Right atrium auricular region (tissue), 2 donors: ENCODE measurements at regions not wholly inside any gene's neighbourhood (a gene's known extent, or its start where the extent isn't known, plus 50 kb on each side); places are given as distances from the start of the nearest gene placed in this dataset.
"Not testable (repeated sequence)": the region's sequence is repeated elsewhere in the genome, so short reads cannot be mapped to it uniquely, and the experiment has no call there.

Source experiments
- DNase-seq: peaks from one replicate; pipeline ENCODE4 v3.0.0-alpha.2; 2019; ENCODE audit warnings: low spot score
- H3K27ac ChIP-seq, 2 donors: fragments of 200-600 bp; sonication (generic); 1 replicate in 1 of 2; 2 replicates in 1 of 2; pipeline ENCODE4 v1.5.1; 2016 to 2019
- H3K27me3 ChIP-seq, 2 donors: fragments of 200-600 bp; sonication (generic); one replicate each; pipeline versions ENCODE4 v1.5.1 to v1.6.0; 2017 to 2019
- H3K36me3 ChIP-seq: fragments of 200-600 bp; sonication (generic); one replicate; pipeline ENCODE4 v1.5.1; 2016
- H3K4me1 ChIP-seq, 2 donors: fragments of 200-600 bp; sonication (generic); one replicate each; pipeline versions ENCODE4 v1.5.1 to v1.6.0; 2017 to 2019
- H3K4me3 ChIP-seq, 2 donors: fragments of 200-600 bp; sonication (generic); 1 replicate in 1 of 2; 2 replicates in 1 of 2; pipeline ENCODE4 v1.5.1; 2017 to 2019; ENCODE audit warnings: mild to moderate bottlenecking in 1 of 2, moderate library complexity in 1 of 2
- H3K9me3 ChIP-seq, 2 donors: fragments of 200-600 bp; sonication (generic); one replicate each; pipeline ENCODE4 v1.5.1; 2019
- TF ChIP-seq, protein P1 (sequence below), 2 donors: fragments of 200-600 bp; sonication (generic); IDR thresholded peaks; one replicate each; pipeline ENCODE4 v1.5.1; 2019; ENCODE audit warnings: antibody characterized with exemption in 2 of 2

DNA sequence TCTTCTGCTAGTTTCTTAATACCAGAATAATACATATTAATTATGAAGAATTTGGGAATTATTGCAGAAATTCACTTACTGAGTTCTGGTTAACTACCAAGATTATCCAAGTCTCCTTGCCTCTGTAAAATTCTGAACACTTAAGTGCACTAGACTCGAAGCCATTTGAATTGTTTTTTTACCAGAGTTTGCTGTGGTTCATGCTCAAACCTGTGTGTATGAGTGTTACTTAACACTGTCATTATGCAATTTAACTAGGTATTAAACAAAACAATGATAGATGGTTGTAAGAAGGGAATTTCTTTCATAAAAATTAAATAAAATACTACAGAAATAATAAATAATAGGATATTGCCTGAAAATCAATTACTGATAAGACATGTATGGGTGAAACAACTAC lies 145.6 kb upstream of the FAT4 start:
- TF ChIP-seq, protein P1, sequence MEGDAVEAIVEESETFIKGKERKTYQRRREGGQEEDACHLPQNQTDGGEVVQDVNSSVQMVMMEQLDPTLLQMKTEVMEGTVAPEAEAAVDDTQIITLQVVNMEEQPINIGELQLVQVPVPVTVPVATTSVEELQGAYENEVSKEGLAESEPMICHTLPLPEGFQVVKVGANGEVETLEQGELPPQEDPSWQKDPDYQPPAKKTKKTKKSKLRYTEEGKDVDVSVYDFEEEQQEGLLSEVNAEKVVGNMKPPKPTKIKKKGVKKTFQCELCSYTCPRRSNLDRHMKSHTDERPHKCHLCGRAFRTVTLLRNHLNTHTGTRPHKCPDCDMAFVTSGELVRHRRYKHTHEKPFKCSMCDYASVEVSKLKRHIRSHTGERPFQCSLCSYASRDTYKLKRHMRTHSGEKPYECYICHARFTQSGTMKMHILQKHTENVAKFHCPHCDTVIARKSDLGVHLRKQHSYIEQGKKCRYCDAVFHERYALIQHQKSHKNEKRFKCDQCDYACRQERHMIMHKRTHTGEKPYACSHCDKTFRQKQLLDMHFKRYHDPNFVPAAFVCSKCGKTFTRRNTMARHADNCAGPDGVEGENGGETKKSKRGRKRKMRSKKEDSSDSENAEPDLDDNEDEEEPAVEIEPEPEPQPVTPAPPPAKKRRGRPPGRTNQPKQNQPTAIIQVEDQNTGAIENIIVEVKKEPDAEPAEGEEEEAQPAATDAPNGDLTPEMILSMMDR (IDR thresholded peaks at IDR 0.05) = no peak
- DNase-seq = no peak
- no peaks in the 10 kb centered on the region for H3K4me1 ChIP-seq
- H3K27ac ChIP-seq = no peak overlapping the region
- no peaks in the 10 kb centered on the region for H3K27me3 ChIP-seq
- no peaks in the 10 kb centered on the region for H3K36me3 ChIP-seq
- no peak overlapping the region for H3K4me3 ChIP-seq
- H3K9me3 ChIP-seq = no peaks in the 10 kb centered on the region

DNA sequence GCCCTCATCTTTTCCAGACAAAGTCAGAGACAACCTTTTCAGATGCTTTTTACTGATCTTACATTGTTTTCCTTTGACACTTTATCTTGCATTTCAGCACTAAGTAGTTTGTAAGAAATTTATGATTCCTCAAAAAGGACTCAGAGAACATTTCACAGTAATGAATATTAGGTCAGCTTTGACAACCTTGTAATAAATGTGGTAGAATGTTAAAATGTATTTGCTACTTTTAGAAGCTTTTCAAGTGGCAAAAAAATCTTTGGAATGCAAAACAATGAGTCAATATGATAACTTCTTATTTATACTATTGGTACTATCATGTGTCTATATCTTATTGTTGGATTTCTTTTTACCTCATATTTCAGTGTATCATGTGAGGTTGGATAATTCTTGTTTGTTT lies 146.2 kb upstream of the FAT4 start:
- H3K27me3 ChIP-seq = no peaks in the 10 kb centered on the region
- no peaks in the 10 kb centered on the region for H3K9me3 ChIP-seq
- DNase-seq = no peak
- H3K4me1 ChIP-seq = no peaks in the 10 kb centered on the region
- no peak overlapping the region for H3K4me3 ChIP-seq
- TF ChIP-seq, protein P1 (IDR thresholded peaks at IDR 0.05) = no peak
- no peaks in the 10 kb centered on the region for H3K36me3 ChIP-seq
- H3K27ac ChIP-seq = no peak overlapping the region

DNA sequence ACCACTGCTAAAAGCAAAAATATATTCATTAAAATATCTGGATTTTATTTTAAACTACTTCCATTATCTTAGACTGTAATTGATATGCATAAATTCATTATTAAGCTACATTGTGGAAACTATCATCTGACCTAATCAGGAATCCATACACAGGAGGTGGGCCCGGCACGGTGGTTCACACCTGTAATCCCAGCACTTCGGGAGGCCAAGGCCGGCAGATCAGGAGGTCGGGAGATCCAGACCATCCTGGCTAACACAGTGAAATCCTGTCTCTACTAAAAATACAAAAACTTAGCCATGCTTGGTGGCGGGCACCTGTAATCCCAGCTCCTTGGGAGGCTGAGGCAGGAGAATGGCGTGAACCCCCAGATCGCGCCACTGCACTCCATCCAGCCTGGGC lies 148.7 kb upstream of the FAT4 start:
- H3K4me3 ChIP-seq = not testable (repeated sequence)

DNA sequence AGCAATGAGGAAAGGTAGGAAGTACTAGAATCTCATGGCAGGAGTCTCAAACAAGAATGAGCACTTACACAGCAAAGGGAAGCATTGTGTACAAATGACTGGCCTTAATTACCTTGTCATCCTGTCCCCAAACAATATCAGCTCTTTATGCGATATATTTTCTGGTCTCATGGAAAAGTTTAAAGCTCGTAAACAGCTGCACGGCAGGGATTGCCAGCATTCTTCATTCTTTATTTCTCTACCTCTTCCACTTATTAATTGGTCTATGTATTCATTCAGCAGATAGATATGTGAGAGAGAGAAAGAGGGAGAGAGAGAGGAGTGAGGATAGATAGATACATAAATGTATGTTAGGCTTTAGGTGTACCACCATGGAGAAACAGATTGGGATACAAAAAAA lies 155.8 kb upstream of the FAT4 start:
- H3K9me3 ChIP-seq = no peaks in the 10 kb centered on the region
- no peak for DNase-seq
- H3K27me3 ChIP-seq = no peaks in the 10 kb centered on the region
- H3K36me3 ChIP-seq = no peaks in the 10 kb centered on the region
- H3K4me1 ChIP-seq = no peaks in the 10 kb centered on the region
- no peak overlapping the region for H3K27ac ChIP-seq
- no peak overlapping the region for H3K4me3 ChIP-seq
- TF ChIP-seq, protein P1 (IDR thresholded peaks at IDR 0.05) = no peak

More for the DNA sequence above, 148.7 kb upstream of the FAT4 start:
- H3K27ac ChIP-seq, H3K4me1 ChIP-seq, DNase-seq, H3K9me3 ChIP-seq, H3K27me3 ChIP-seq, H3K36me3 ChIP-seq: not testable (repeated sequence)

DNA sequence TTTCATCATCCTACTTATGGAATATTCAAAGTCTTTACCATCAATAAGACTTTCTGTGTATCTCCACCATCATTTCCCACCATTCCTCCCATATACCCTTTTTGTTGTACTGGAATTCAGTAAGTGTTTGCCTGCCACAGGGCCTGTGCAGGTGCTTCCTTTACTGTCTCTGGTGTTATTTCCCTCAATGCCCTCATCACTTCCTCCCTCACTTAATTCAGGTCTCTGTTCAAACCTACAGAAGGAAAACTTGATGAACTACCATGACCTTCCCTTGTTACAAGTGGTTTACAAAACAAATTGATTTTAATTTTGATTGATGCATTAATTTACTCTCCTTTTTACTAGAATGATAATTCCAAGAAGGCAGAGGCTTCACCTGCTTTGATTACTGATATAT lies 159.5 kb upstream of the FAT4 start:
- DNase-seq = no peak
- Histone ChIP-seq H3K27me3 (no peaks in the 10 kb centered on the region), H3K9me3 (no peaks in the 10 kb centered on the region), H3K4me3 (no peak overlapping the region), H3K4me1 (no peaks in the 10 kb centered on the region), H3K27ac (no peak overlapping the region), H3K36me3 (no peaks in the 10 kb centered on the region)
- TF ChIP-seq, protein P1 (IDR thresholded peaks at IDR 0.05) = no peak

DNA sequence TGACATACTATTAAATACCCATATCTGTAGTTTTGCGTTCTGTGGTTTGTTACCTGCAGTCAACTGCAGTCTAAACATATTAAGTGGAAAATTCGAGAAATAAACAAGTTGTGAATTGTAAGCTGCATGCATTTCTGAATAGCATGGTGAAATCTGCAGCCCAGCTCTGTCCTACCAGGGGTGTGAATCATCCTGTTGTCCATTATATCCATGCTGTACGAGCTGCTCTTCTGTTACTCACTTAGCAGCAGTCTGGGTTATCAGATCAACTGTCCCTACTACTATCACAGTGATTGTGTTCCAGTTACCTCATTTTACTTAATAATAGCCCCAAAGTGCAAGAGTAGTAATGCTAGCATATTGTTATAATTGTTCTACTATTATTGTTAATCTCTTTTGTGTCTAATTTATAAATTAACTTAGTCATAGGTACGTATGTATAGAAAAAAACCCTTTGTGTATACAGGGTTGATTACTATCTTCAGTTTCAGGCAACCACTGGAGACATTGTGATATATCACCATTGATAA lies 173.7 kb upstream of the FAT4 start:
- Histone ChIP-seq H3K27ac (no peak overlapping the region), H3K9me3 (no peaks in the 10 kb centered on the region), H3K4me3 (no peak overlapping the region), H3K4me1 (no peaks in the 10 kb centered on the region), H3K27me3 (no peaks in the 10 kb centered on the region), H3K36me3 (no peaks in the 10 kb centered on the region)
- TF ChIP-seq, protein P1 (IDR thresholded peaks at IDR 0.05) = no peak
- DNase-seq = no peak
